SK-N-MC (cell line): ENCODE measurements at regions not wholly inside any gene's neighbourhood (a gene's known extent, or its start where the extent isn't known, plus 50 kb on each side); places are given as distances from the start of the nearest gene placed in this dataset.

Experiments
- EZH2 ChIP-seq: fragments of 200-600 bp; sonication (generic); IDR thresholded peaks from one replicate; pipeline ENCODE4 v1.6.1; 2017; ENCODE audit warnings: antibody characterized with exemption
- POLR2AphosphoS5 ChIP-seq: IDR thresholded peaks from 2 replicates; pipeline ENCODE4 v1.6.1; 2012; ENCODE audit warnings: mild to moderate bottlenecking, low read depth, low read length, borderline replicate concordance

DNA sequence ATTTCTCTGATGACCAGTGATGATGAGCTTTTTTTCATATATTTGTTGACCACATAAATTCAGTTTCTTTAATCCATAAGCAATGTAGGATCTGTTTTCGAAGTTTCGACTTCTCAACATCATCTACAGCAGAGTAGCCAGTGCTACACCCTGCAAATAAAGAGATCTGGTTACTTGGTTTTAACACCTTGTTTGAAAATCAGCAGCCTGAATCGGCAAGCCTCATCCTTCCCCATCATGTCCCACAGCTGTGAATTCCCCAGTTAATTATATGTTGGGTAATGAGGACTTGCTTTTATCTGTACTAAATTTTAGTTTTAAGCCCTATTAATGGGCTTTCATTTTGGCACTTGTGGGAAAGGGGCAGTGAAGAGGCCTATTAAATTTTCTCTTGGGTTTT lies 80.6 kb downstream of the BMP2 start:
- no peak for TF ChIP-seq EZH2
- no peak for TF ChIP-seq POLR2AphosphoS5
